SK-N-SH (cell line): ENCODE measurements at regions not wholly inside any gene's neighbourhood (a gene's known extent, or its start where the extent isn't known, plus 50 kb on each side); places are given as distances from the start of the nearest gene placed in this dataset.

ENCODE experiments used
- CTCF ChIA-PET: fragments of 300-600, 350-600 bp; formaldehyde crosslinking; extraction: SDS; loops from one replicate; lab custom pipeline; 2021; lab: Yijun Ruan, JAX
- POLR2A ChIA-PET: fragments of 350-600 bp; sonication (Branson Sonifier 250); formaldehyde crosslinking; extraction: SDS; loops from one replicate; lab custom pipeline; 2020; ENCODE audit warnings: antibody characterized with exemption, inconsistent platforms; lab: Yijun Ruan, JAX
- DNase-seq: peaks from one replicate; pipeline ENCODE4 v3.0.0; 2012
- H2AFZ ChIP-seq: fragments of 200-600 bp; sonication (generic); 2 replicates; pipeline ENCODE4 v1.8.1; 2016; ENCODE audit warnings: antibody characterized with exemption, mild to moderate bottlenecking, low read depth
- H3F3A ChIP-seq: fragments of 200-600 bp; sonication (generic); replicated peaks from 2 replicates; pipeline ENCODE3; 2016; ENCODE audit warnings: antibody characterized with exemption, mild to moderate bottlenecking; ENCODE audit not compliant: insufficient read depth
- H3K27ac ChIP-seq, 2 experiments: fragments of 200-500 bp in 1 of 2; fragments of 200-600 bp in 1 of 2; sonication (Bioruptor generic) in 1 of 2; sonication (generic), shearing (Covaris generic) in 1 of 2; 2 replicates each; pipeline versions ENCODE4 v1.5.1 to v1.6.1; 2014 to 2016; ENCODE audit warnings: low read depth in 2 of 2, inconsistent platforms in 1 of 2, low read length in 1 of 2, mild to moderate bottlenecking in 1 of 2, mixed read lengths in 1 of 2
- H3K27me3 ChIP-seq: fragments of 200-600 bp; sonication (generic), shearing (Covaris generic); 2 replicates; pipeline ENCODE4 v1.6.1; 2016; ENCODE audit warnings: mixed run types; ENCODE audit not compliant: insufficient read depth
- H3K36me3 ChIP-seq, 2 experiments: fragments of 200-500 bp in 1 of 2; fragments of 200-600 bp in 1 of 2; sonication (Bioruptor generic) in 1 of 2; sonication (generic) in 1 of 2; replicated peaks in 1 of 2; 2 replicates each; pipeline versions ENCODE3 to v1.5.1; 2014 to 2016; ENCODE audit warnings: low read length in 1 of 2, mild to moderate bottlenecking in 1 of 2; ENCODE audit not compliant: insufficient read depth in 2 of 2, control insufficient read depth in 1 of 2
- H3K4me1 ChIP-seq, 2 experiments: fragments of 200-500 bp in 1 of 2; fragments of 200-600 bp in 1 of 2; sonication (Bioruptor generic) in 1 of 2; sonication (generic), shearing (Covaris generic) in 1 of 2; 2 replicates each; pipeline versions ENCODE4 v1.5.1 to v1.6.1; 2014 to 2016; ENCODE audit warnings: low read depth in 1 of 2, low read length in 1 of 2, mixed run types in 1 of 2; ENCODE audit not compliant: insufficient read depth in 2 of 2, control insufficient read depth in 1 of 2
- H3K4me2 ChIP-seq: fragments of 200-600 bp; sonication (generic), shearing (Covaris generic); 2 replicates; pipeline ENCODE4 v1.6.1; 2017; ENCODE audit warnings: mixed run types
- H3K4me3 ChIP-seq, 2 experiments: fragments of 200-500 bp in 1 of 2; fragments of 200-600 bp in 1 of 2; sonication (Bioruptor generic) in 1 of 2; sonication (generic), shearing (Covaris generic) in 1 of 2; 2 replicates each; pipeline versions ENCODE4 v1.5.1 to v1.8.1; 2014 to 2016; ENCODE audit warnings: low read depth in 2 of 2, inconsistent platforms in 1 of 2, low read length in 1 of 2, mild to moderate bottlenecking in 1 of 2, mixed read lengths in 1 of 2, moderate library complexity in 1 of 2
- H3K79me2 ChIP-seq: fragments of 200-600 bp; sonication (generic); 2 replicates; pipeline ENCODE4 v1.8.1; 2017; ENCODE audit warnings: mild to moderate bottlenecking; ENCODE audit not compliant: insufficient read depth
- H3K9ac ChIP-seq: fragments of 200-600 bp; sonication (generic); 2 replicates; pipeline ENCODE4 v1.6.1; 2017; ENCODE audit warnings: mixed run types
- H3K9me2 ChIP-seq: fragments of 200-600 bp; sonication (generic); 2 replicates; pipeline ENCODE4 v1.6.1; 2017; ENCODE audit warnings: mixed run types
- H3K9me3 ChIP-seq: fragments of 200-600 bp; sonication (generic); 2 replicates; pipeline ENCODE4 v1.6.1; 2017; ENCODE audit warnings: mixed run types, mild to moderate bottlenecking, moderate library complexity
- H4K20me1 ChIP-seq: fragments of 200-600 bp; sonication (generic); 2 replicates; pipeline ENCODE4 v1.6.1; 2017; ENCODE audit warnings: mild to moderate bottlenecking, mixed run types; ENCODE audit not compliant: insufficient read depth
- ELF1 ChIP-seq: IDR thresholded peaks from 2 replicates; pipeline ENCODE4 v1.4.0; 2012
- EP300 ChIP-seq, 2 experiments: IDR thresholded peaks; 2 replicates each; pipeline versions ENCODE4 v1.4.0 to v1.6.1; 2012; ENCODE audit warnings: borderline replicate concordance in 1 of 2, low read depth in 1 of 2, low read length in 1 of 2
- FOXJ3 ChIP-seq: sonication (generic); formaldehyde crosslinking; IDR thresholded peaks from 2 replicates; pipeline ENCODE4 v1.5.1; 2020; ENCODE audit warnings: mild to moderate bottlenecking, missing genetic modification reagents
- FOXM1 ChIP-seq: IDR thresholded peaks from 2 replicates; pipeline ENCODE4 v1.4.0; 2012; ENCODE audit warnings: low read depth, mild to moderate bottlenecking
- MEF2A ChIP-seq: IDR thresholded peaks from 2 replicates; pipeline ENCODE4 v1.4.0; 2012; ENCODE audit warnings: low read depth, borderline replicate concordance
- MXI1 ChIP-seq: IDR thresholded peaks from 2 replicates; pipeline ENCODE4 v1.6.1; 2012; ENCODE audit warnings: mild to moderate bottlenecking, low read depth, low read length, improper control_type of control experiment
- NRF1 ChIP-seq: IDR thresholded peaks from 2 replicates; pipeline ENCODE4 v1.6.1; 2012; ENCODE audit warnings: low read depth, mild to moderate bottlenecking, low read length
- POLR2AphosphoS5 ChIP-seq: IDR thresholded peaks from 2 replicates; pipeline ENCODE4 v1.6.1; 2012; ENCODE audit warnings: low read depth, low read length
- REST ChIP-seq: IDR thresholded peaks from 2 replicates; pipeline ENCODE4 v1.6.1; 2012; ENCODE audit warnings: mild to moderate bottlenecking, low read depth, low read length, moderate library complexity
- SIN3A ChIP-seq: IDR thresholded peaks from 2 replicates; pipeline ENCODE4 v1.6.1; 2012; ENCODE audit warnings: low read depth, mild to moderate bottlenecking, low read length, moderate library complexity, borderline replicate concordance
- SMC3 ChIP-seq: IDR thresholded peaks from 2 replicates; pipeline ENCODE4 v1.6.1; 2012; ENCODE audit warnings: low read depth, low read length, improper control_type of control experiment
- TAF1 ChIP-seq: IDR thresholded peaks from 2 replicates; pipeline ENCODE4 v1.6.1; 2012; ENCODE audit warnings: low read depth, mild to moderate bottlenecking, low read length, moderate library complexity, borderline replicate concordance
- TCF12 ChIP-seq: IDR thresholded peaks from 2 replicates; pipeline ENCODE4 v1.4.0; 2012
- TEAD4 ChIP-seq: IDR thresholded peaks from 2 replicates; pipeline ENCODE4 v1.4.0; 2012; ENCODE audit warnings: mild to moderate bottlenecking, borderline replicate concordance; ENCODE audit not compliant: insufficient read depth
- WGBS: methylation state at CpG from one replicate; pipeline ENCODE4 v1.1.6; 2017; ENCODE audit warnings: low lambda C conversion rate; 5-methylcytosine and 5-hydroxymethylcytosine counted together
- TF ChIP-seq, protein P1 (sequence below): IDR thresholded peaks from 2 replicates; pipeline ENCODE4 v1.4.0; 2012; ENCODE audit warnings: low read depth, borderline replicate concordance
- TF ChIP-seq, protein P2 (sequence below): IDR thresholded peaks from 2 replicates; pipeline ENCODE4 v1.4.0; 2012; ENCODE audit warnings: low read depth
- TF ChIP-seq, protein P3 (sequence below): fragments of 200-600 bp; sonication (generic); IDR thresholded peaks from 2 replicates; pipeline ENCODE4 v1.6.1; 2017; ENCODE audit warnings: antibody characterized with exemption, mild to moderate bottlenecking, moderate library complexity

DNA sequence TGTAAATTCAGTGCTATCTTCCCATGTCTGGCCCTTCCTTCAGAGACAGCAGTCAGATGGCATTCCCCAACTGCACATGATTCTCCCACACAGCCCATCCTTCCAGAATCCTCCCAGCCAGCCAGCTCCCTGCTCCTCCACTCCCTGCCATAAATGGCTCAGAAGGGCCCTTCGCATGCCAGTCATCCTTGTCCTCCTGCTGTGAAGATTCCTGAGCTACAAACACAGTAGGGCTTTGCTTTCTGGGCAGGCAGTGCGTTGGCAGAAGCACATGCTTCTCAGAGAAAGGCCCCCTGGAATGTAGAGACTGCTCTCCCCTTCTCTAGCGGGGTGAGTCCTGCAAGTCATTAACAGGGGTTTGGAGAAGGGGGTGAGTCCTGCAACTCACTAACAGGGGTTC, 71.9 kb downstream of the TEX51 start:
- Histone ChIP-seq H3F3A (no peaks in the 10 kb centered on the region), H4K20me1 (no peaks in the 10 kb centered on the region), H3K4me3 (no peak overlapping the region), H3K9ac (no peak overlapping the region), H3K4me2 (no peak overlapping the region), H3K27me3 (0 out of 2 replicates have a peak, but pooled peaks cover 8% of the 10 kb centered on the region), H3K4me1 (peaks cover 0 to 13% of the 10 kb centered on the region in 2 experiments; a peak in 1 of 4 replicates), H3K36me3 (no peaks in the 10 kb centered on the region), H3K9me3 (no peaks in the 10 kb centered on the region), H3K27ac (no peak overlapping the region), H2AFZ (no peak overlapping the region), H3K9me2 (no peaks in the 10 kb centered on the region), H3K79me2 (no peaks in the 10 kb centered on the region)
- TF ChIP-seq TEAD4 (no peak), MXI1 (no peak), SIN3A (no peak), POLR2AphosphoS5 (no peak), FOXJ3 (CRISPR knock-in tag) (no peak), FOXM1 (no peak), ELF1 (no peak)
- TF ChIP-seq, protein P1, sequence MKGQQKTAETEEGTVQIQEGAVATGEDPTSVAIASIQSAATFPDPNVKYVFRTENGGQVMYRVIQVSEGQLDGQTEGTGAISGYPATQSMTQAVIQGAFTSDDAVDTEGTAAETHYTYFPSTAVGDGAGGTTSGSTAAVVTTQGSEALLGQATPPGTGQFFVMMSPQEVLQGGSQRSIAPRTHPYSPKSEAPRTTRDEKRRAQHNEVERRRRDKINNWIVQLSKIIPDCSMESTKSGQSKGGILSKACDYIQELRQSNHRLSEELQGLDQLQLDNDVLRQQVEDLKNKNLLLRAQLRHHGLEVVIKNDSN: no peak
- TF ChIP-seq, protein P2, sequence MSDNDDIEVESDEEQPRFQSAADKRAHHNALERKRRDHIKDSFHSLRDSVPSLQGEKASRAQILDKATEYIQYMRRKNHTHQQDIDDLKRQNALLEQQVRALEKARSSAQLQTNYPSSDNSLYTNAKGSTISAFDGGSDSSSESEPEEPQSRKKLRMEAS: no peak
- DNase-seq: no peak
- CTCF ChIA-PET: interaction anchor here (1.3 to 3.2 kb wide), 12 partner anchors 14 to 443 kb away, joined by 4 to 80 read pairs (median 12); no protein-coding TSS in a partner anchor
- POLR2A ChIA-PET: no interaction called here
- WGBS: 62% methylated on average over 2 of the region's 3 CpGs

DNA sequence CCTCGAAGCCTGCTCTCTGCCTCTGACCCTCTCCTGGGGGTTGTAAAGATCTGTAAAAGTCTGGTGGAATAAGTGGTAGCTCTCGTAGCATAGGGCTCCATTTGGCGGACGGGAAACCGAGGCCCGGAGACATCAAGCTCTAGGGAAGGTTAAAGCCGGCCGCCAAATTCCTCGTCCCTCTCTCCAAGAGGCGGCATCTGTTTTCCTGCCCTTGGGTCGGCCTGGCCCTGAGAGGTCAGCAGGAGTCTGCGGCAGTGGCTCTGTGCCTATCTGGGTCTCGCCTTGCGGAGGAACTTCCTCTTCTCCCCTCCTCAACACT, 72.4 kb downstream of the TEX51 start:
- no peaks in the 10 kb centered on the region for H3K79me2 ChIP-seq
- no peak overlapping the region for H3K4me3 ChIP-seq
- no peaks in the 10 kb centered on the region for H3F3A ChIP-seq
- H3K4me1 ChIP-seq: peaks cover 0 to 16% of the 10 kb centered on the region in 2 experiments; a peak in 1 of 4 replicates
- H2AFZ ChIP-seq: no peak overlapping the region
- TF ChIP-seq, protein P3, sequence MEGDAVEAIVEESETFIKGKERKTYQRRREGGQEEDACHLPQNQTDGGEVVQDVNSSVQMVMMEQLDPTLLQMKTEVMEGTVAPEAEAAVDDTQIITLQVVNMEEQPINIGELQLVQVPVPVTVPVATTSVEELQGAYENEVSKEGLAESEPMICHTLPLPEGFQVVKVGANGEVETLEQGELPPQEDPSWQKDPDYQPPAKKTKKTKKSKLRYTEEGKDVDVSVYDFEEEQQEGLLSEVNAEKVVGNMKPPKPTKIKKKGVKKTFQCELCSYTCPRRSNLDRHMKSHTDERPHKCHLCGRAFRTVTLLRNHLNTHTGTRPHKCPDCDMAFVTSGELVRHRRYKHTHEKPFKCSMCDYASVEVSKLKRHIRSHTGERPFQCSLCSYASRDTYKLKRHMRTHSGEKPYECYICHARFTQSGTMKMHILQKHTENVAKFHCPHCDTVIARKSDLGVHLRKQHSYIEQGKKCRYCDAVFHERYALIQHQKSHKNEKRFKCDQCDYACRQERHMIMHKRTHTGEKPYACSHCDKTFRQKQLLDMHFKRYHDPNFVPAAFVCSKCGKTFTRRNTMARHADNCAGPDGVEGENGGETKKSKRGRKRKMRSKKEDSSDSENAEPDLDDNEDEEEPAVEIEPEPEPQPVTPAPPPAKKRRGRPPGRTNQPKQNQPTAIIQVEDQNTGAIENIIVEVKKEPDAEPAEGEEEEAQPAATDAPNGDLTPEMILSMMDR: no peak
- TF ChIP-seq NRF1 (no peak), FOXM1 (no peak), SMC3 (no peak), EP300 (IDR thresholded peaks at IDR 0.05; ENCODE audit: borderline replicate concordance in 1 of 2, low read depth in 1 of 2, low read length in 1 of 2) (no peak), REST (no peak), TCF12 (no peak), ELF1 (no peak), TAF1 (no peak), MEF2A (no peak), TEAD4 (no peak)
- no peak overlapping the region for H3K4me2 ChIP-seq
- H3K9me3 ChIP-seq: no peaks in the 10 kb centered on the region
- ChIA-PET POLR2A (no interaction called here), CTCF (interaction anchor here (0.9 to 3.2 kb wide), 24 partner anchors 15 to 1111 kb away, joined by 3 to 80 read pairs (median 8); no protein-coding TSS in a partner anchor)
- WGBS: 65% methylated on average over 11 of the region's 14 CpGs
- peaks cover 12% of the 10 kb centered on the region; the same call in 1 of the 2 replicates for H3K27me3 ChIP-seq
- no peak overlapping the region for H3K9ac ChIP-seq
- no peak for DNase-seq
- H4K20me1 ChIP-seq: no peaks in the 10 kb centered on the region
- H3K36me3 ChIP-seq: no peaks in the 10 kb centered on the region
- no peaks in the 10 kb centered on the region for H3K9me2 ChIP-seq
- H3K27ac ChIP-seq: no peak overlapping the region
